ENCODE measurements at regions not wholly inside any gene's neighbourhood (a gene's known extent, or its start where the extent isn't known, plus 50 kb on each side); places are given as distances from the start of the nearest gene placed in this dataset.

GRCh38 chr16:7976563-7976962 is 613.7 kb downstream of the TMEM114 start:
- TF ChIP-seq POLR2A (IDR thresholded peaks at IDR 0.05) (no peak), CTCF (IDR thresholded peaks at IDR 0.05) (no peak)
